ENCODE measurements at regions not wholly inside any gene's neighbourhood (a gene's known extent, or its start where the extent isn't known, plus 50 kb on each side); places are given as distances from the start of the nearest gene placed in this dataset.

GRCh38 chr5:99315413-99316183 is 386.8 kb upstream of the CHD1 start:
- H3K9me3 Mint-ChIP-seq, result peaks cover 4% of the 10 kb centered on the region
- no peak overlapping the region for H3K27ac Mint-ChIP-seq
- H3K27me3 Mint-ChIP-seq, result no peaks in the 10 kb centered on the region
- no peaks in the 10 kb centered on the region for H3K4me1 Mint-ChIP-seq
- no peaks in the 10 kb centered on the region for H3K36me3 Mint-ChIP-seq
- no peak overlapping the region for H3K4me3 Mint-ChIP-seq

GRCh38 chr5:99314721-99315120 is 385.9 kb upstream of the CHD1 start:
- Mint-ChIP-seq H3K9me3 (peaks cover 4% of the 10 kb centered on the region), H3K36me3 (no peaks in the 10 kb centered on the region), H3K4me3 (no peak overlapping the region), H3K4me1 (no peaks in the 10 kb centered on the region), H3K27ac (no peak overlapping the region), H3K27me3 (no peaks in the 10 kb centered on the region)

GRCh38 chr5:99308131-99308530 is 379.3 kb upstream of the CHD1 start:
- Mint-ChIP-seq H3K4me3 (no peak overlapping the region), H3K9me3 (peaks cover 1% of the 10 kb centered on the region), H3K36me3 (no peaks in the 10 kb centered on the region), H3K4me1 (no peaks in the 10 kb centered on the region), H3K27me3 (no peaks in the 10 kb centered on the region), H3K27ac (no peak overlapping the region)

GRCh38 chr5:99305045-99305580 is 376.3 kb upstream of the CHD1 start:
- no peaks in the 10 kb centered on the region for H3K9me3 Mint-ChIP-seq
- H3K27ac Mint-ChIP-seq, result no peak overlapping the region
- no peak overlapping the region for H3K4me3 Mint-ChIP-seq
- no peaks in the 10 kb centered on the region for H3K4me1 Mint-ChIP-seq
- no peaks in the 10 kb centered on the region for H3K36me3 Mint-ChIP-seq
- H3K27me3 Mint-ChIP-seq, result no peaks in the 10 kb centered on the region

GRCh38 chr5:99285606-99286005 is 356.8 kb upstream of the CHD1 start:
- Mint-ChIP-seq H3K9me3 (no peaks in the 10 kb centered on the region), H3K4me1 (no peaks in the 10 kb centered on the region), H3K4me3 (no peak overlapping the region), H3K27me3 (no peaks in the 10 kb centered on the region), H3K36me3 (no peaks in the 10 kb centered on the region), H3K27ac (no peak overlapping the region)

- Mint-ChIP-seq H3K4me1 (no peaks in the 10 kb centered on the region), H3K27ac (no peak overlapping the region), H3K4me3 (no peak overlapping the region)
Observed at GRCh38 chr5:99275128-99275527, 346.3 kb upstream of the CHD1 start.

GRCh38 chr5:99272576-99272975 is 343.8 kb upstream of the CHD1 start:
- H3K27me3 Mint-ChIP-seq, result no peaks in the 10 kb centered on the region
- no peaks in the 10 kb centered on the region for H3K4me1 Mint-ChIP-seq

More at GRCh38 chr5:99275128-99275527, 346.3 kb upstream of the CHD1 start:
- Mint-ChIP-seq H3K36me3 (no peaks in the 10 kb centered on the region), H3K27me3 (no peaks in the 10 kb centered on the region), H3K9me3 (peaks cover 12% of the 10 kb centered on the region)

GRCh38 chr5:99258819-99259218 is 330.0 kb upstream of the CHD1 start:
- Mint-ChIP-seq H3K9me3 (peaks cover 25% of the 10 kb centered on the region), H3K27me3 (peaks cover 5% of the 10 kb centered on the region), H3K4me1 (no peaks in the 10 kb centered on the region), H3K4me3 (no peak overlapping the region), H3K27ac (no peak overlapping the region), H3K36me3 (no peaks in the 10 kb centered on the region)

More at GRCh38 chr5:99272576-99272975, 343.8 kb upstream of the CHD1 start:
- Mint-ChIP-seq H3K36me3 (no peaks in the 10 kb centered on the region), H3K9me3 (peaks cover 17% of the 10 kb centered on the region), H3K4me3 (no peak overlapping the region), H3K27ac (no peak overlapping the region)

- no peak overlapping the region for H3K27ac Mint-ChIP-seq
Observed at GRCh38 chr5:99248066-99248465, 319.3 kb upstream of the CHD1 start.

GRCh38 chr5:99247346-99247745 is 318.5 kb upstream of the CHD1 start:
- Mint-ChIP-seq H3K9me3 (no peaks in the 10 kb centered on the region), H3K27me3 (no peaks in the 10 kb centered on the region), H3K4me1 (no peaks in the 10 kb centered on the region), H3K4me3 (no peak overlapping the region), H3K27ac (no peak overlapping the region), H3K36me3 (no peaks in the 10 kb centered on the region)

More at GRCh38 chr5:99248066-99248465, 319.3 kb upstream of the CHD1 start:
- Mint-ChIP-seq H3K36me3 (no peaks in the 10 kb centered on the region), H3K27me3 (no peaks in the 10 kb centered on the region), H3K4me1 (no peaks in the 10 kb centered on the region), H3K4me3 (no peak overlapping the region), H3K9me3 (no peaks in the 10 kb centered on the region)

- Mint-ChIP-seq H3K27ac (no peak overlapping the region), H3K9me3 (no peaks in the 10 kb centered on the region), H3K27me3 (peaks cover 3% of the 10 kb centered on the region), H3K4me1 (no peaks in the 10 kb centered on the region), H3K36me3 (no peaks in the 10 kb centered on the region), H3K4me3 (no peak overlapping the region)
Observed at GRCh38 chr5:99243111-99243510, 314.3 kb upstream of the CHD1 start.

GRCh38 chr5:99239826-99240360 is 311.1 kb upstream of the CHD1 start:
- Mint-ChIP-seq H3K36me3 (no peaks in the 10 kb centered on the region), H3K27ac (no peak overlapping the region), H3K27me3 (peaks cover 5% of the 10 kb centered on the region), H3K4me3 (no peak overlapping the region), H3K9me3 (no peaks in the 10 kb centered on the region), H3K4me1 (no peaks in the 10 kb centered on the region)

GRCh38 chr5:99191206-99191745 is 262.5 kb upstream of the CHD1 start:
- Mint-ChIP-seq H3K27ac (no peak overlapping the region), H3K4me1 (no peaks in the 10 kb centered on the region), H3K27me3 (peaks cover 5% of the 10 kb centered on the region), H3K36me3 (no peaks in the 10 kb centered on the region), H3K9me3 (no peaks in the 10 kb centered on the region), H3K4me3 (no peak overlapping the region)

- H3K27ac Mint-ChIP-seq, result no peak overlapping the region
- H3K36me3 Mint-ChIP-seq, result no peaks in the 10 kb centered on the region
- no peaks in the 10 kb centered on the region for H3K9me3 Mint-ChIP-seq
- H3K27me3 Mint-ChIP-seq, result peaks cover 5% of the 10 kb centered on the region
- H3K4me3 Mint-ChIP-seq, result no peak overlapping the region
- no peaks in the 10 kb centered on the region for H3K4me1 Mint-ChIP-seq
Observed at GRCh38 chr5:99187611-99188010, 258.8 kb upstream of the CHD1 start.

GRCh38 chr5:99179206-99179605 is 250.4 kb upstream of the CHD1 start:
- H3K9me3 Mint-ChIP-seq, result no peaks in the 10 kb centered on the region
- H3K36me3 Mint-ChIP-seq, result no peaks in the 10 kb centered on the region
- H3K4me1 Mint-ChIP-seq, result no peaks in the 10 kb centered on the region
- H3K4me3 Mint-ChIP-seq, result no peak overlapping the region
- no peak overlapping the region for H3K27ac Mint-ChIP-seq
- peaks cover 6% of the 10 kb centered on the region for H3K27me3 Mint-ChIP-seq

- Mint-ChIP-seq H3K4me3 (no peak overlapping the region), H3K36me3 (no peaks in the 10 kb centered on the region), H3K9me3 (no peaks in the 10 kb centered on the region), H3K4me1 (no peaks in the 10 kb centered on the region), H3K27me3 (peaks cover 6% of the 10 kb centered on the region), H3K27ac (no peak overlapping the region)
Observed at GRCh38 chr5:99177796-99178195, 249.0 kb upstream of the CHD1 start.

Measured in activated naive CD4-positive, alpha-beta T cell treated with anti-CD3 and anti-CD28 coated beads, Interleukin-2, amount 50 U/mL, for 24 hours (primary cell).